SK-N-SH treated with all-trans-retinoic acid at 6 μM for 48 hours (cell line): ENCODE measurements at regions not wholly inside any gene's neighbourhood (a gene's known extent, or its start where the extent isn't known, plus 50 kb on each side); places are given as distances from the start of the nearest gene placed in this dataset.

Source experiments
- ATAC-seq: fragments of 200-7000 bp; cut with Tn5 transposase; 3 replicates; pipeline ENCODE4 v1.9.1; 2020; ENCODE audit warnings: mild to moderate bottlenecking, moderate library complexity
- ARNTL ChIP-seq: fragments of 450-650 bp; formaldehyde crosslinking; IDR thresholded peaks from 2 replicates; pipeline ENCODE4 v1.5.0; 2020; ENCODE audit warnings: low read depth, mild to moderate bottlenecking, moderate library complexity, borderline replicate concordance
- BACH2 ChIP-seq: fragments of 250-450 bp; sonication (Bioruptor Pico); IDR thresholded peaks from 2 replicates; pipeline ENCODE4 v1.9.0; 2021; ENCODE audit warnings: mild to moderate bottlenecking, borderline replicate concordance
- CSDC2 ChIP-seq: fragments of 250-450 bp; sonication (Bioruptor Pico); IDR thresholded peaks from 2 replicates; pipeline ENCODE4 v1.5.0; 2020; ENCODE audit warnings: mild to moderate bottlenecking, moderate library complexity
- ESRRG ChIP-seq: fragments of 250-450 bp; sonication (Bioruptor Pico); IDR thresholded peaks from 2 replicates; pipeline ENCODE4 v1.6.1; 2021; ENCODE audit warnings: mild to moderate bottlenecking
- GLIS3 ChIP-seq: fragments of 250-450 bp; sonication (Bioruptor Pico); IDR thresholded peaks from 2 replicates; pipeline ENCODE4 v1.5.0; 2020; ENCODE audit warnings: mild to moderate bottlenecking, moderate library complexity
- ISL1 ChIP-seq: fragments of 250-450 bp; sonication (Bioruptor Pico); IDR thresholded peaks from 2 replicates; pipeline ENCODE4 v2.1.2; 2022; ENCODE audit warnings: mild to moderate bottlenecking, moderate library complexity
- OSR1 ChIP-seq: fragments of 250-450 bp; sonication (Bioruptor Pico); IDR thresholded peaks from 2 replicates; pipeline ENCODE4 v1.8.0; 2022; ENCODE audit warnings: moderate library complexity, mild to moderate bottlenecking, inconsistent platforms
- PPARA ChIP-seq: fragments of 250-450 bp; sonication (Bioruptor Pico); IDR thresholded peaks from 2 replicates; pipeline ENCODE4 v1.5.0; 2020; ENCODE audit warnings: mild to moderate bottlenecking, borderline replicate concordance
- RARB ChIP-seq: fragments of 250-450 bp; sonication (Bioruptor Pico); IDR thresholded peaks from 2 replicates; pipeline ENCODE4 v1.8.0; 2021; ENCODE audit warnings: mild to moderate bottlenecking, moderate library complexity
- SNAI2 ChIP-seq: fragments of 250-450 bp; sonication (Bioruptor Pico); IDR thresholded peaks from 2 replicates; pipeline ENCODE4 v1.5.0; 2020; ENCODE audit warnings: mild to moderate bottlenecking, moderate library complexity
- TCF4 ChIP-seq: fragments of 250-450 bp; sonication (Bioruptor Pico); IDR thresholded peaks from 2 replicates; pipeline ENCODE4 v1.8.0; 2021; ENCODE audit warnings: mild to moderate bottlenecking, moderate library complexity, borderline replicate concordance
- TOX ChIP-seq: fragments of 250-450 bp; sonication (Bioruptor Pico); IDR thresholded peaks from 2 replicates; pipeline ENCODE4 v1.8.0; 2021; ENCODE audit warnings: mild to moderate bottlenecking, moderate library complexity, borderline replicate concordance
- ZC3H10 ChIP-seq: fragments of 250-450 bp; sonication (Bioruptor Pico); IDR thresholded peaks from 2 replicates; pipeline ENCODE4 v1.5.1; 2021; ENCODE audit warnings: mild to moderate bottlenecking, moderate library complexity
- ZFP3 ChIP-seq: fragments of 250-450 bp; sonication (Bioruptor Pico); IDR thresholded peaks from 2 replicates; pipeline ENCODE4 v1.5.0; 2020; ENCODE audit warnings: mild to moderate bottlenecking, moderate library complexity
- ZFP30 ChIP-seq: fragments of 450-650 bp; formaldehyde crosslinking; IDR thresholded peaks from 2 replicates; pipeline ENCODE4 v1.5.0; 2022; ENCODE audit warnings: mild to moderate bottlenecking, moderate library complexity
- ZNF565 ChIP-seq: fragments of 450-650 bp; formaldehyde crosslinking; conservative IDR thresholded peaks from 2 replicates; pipeline ENCODE4 v1.5.0; 2020; ENCODE audit warnings: low read depth, mild to moderate bottlenecking, moderate library complexity
- ZNF8 ChIP-seq: fragments of 450-650 bp; formaldehyde crosslinking; IDR thresholded peaks from 2 replicates; pipeline ENCODE4 v1.5.0; 2020; ENCODE audit warnings: mild to moderate bottlenecking, moderate library complexity
- TF ChIP-seq, protein P1 (sequence below): fragments of 250-450 bp; sonication (Bioruptor Pico); IDR thresholded peaks from 2 replicates; pipeline ENCODE4 v1.5.1; 2020; ENCODE audit warnings: low read depth, mild to moderate bottlenecking, moderate library complexity
- TF ChIP-seq, protein P2 (sequence below): fragments of 250-450 bp; sonication (Bioruptor Pico); IDR thresholded peaks from 2 replicates; pipeline ENCODE4 v1.8.0; 2020; ENCODE audit warnings: mild to moderate bottlenecking, moderate library complexity, borderline replicate concordance
- TF ChIP-seq, protein P3 (sequence below): fragments of 250-450 bp; sonication (Bioruptor Pico); IDR thresholded peaks from 2 replicates; pipeline ENCODE4 v1.5.0; 2020; ENCODE audit warnings: mild to moderate bottlenecking, moderate library complexity

DNA sequence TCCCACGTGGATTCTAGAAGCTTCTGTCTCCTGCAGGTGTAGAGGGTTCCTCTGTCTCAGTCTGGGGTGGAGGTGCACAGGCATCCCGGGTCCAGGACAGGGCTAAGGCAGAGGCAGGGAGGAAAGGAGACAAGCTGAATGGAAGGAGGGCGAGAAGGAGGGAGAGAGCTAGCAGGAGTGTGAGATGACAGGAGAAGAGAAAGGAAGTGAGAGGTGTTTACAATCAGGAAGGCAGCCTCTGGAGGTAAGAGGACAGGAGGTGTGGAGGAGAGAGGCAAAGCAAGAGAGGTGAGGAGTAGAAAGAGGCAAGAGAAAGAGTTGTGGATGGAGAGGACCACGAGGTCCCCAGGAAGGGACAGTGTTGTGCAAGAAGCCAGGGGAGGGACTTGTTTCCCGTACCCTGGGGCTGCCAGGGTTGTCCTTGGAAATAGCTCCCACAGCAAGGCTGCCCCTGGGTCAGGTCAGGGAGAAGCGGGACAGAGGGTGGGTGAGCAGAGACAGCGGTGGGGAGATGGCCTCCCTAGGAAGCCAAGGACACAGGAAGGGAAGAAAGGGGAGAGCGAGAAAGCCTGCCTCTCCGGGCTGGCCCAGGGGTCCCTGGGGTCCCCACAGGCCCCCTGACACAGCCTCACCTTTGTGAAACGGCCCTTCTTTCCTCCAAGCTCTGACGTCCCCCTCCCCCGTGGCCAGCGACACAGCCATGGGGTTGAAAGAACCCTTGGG, 136.9 kb downstream of the CYP26B1 start:
- no peak for ATAC-seq
- TF ChIP-seq TOX (CRISPR knock-in tag) (no peak), GLIS3 (no peak), ZFP3 (CRISPR knock-in tag) (no peak), RARB (CRISPR knock-in tag) (no peak), ISL1 (CRISPR knock-in tag) (no peak), ZNF565 (CRISPR knock-in tag) (no peak), ZNF8 (CRISPR knock-in tag) (no peak), ESRRG (CRISPR knock-in tag) (no peak), ZC3H10 (CRISPR knock-in tag) (no peak), BACH2 (CRISPR knock-in tag) (no peak), ZFP30 (CRISPR knock-in tag) (no peak), CSDC2 (CRISPR knock-in tag) (no peak), ARNTL (CRISPR knock-in tag) (no peak)
- TF ChIP-seq, protein P1, sequence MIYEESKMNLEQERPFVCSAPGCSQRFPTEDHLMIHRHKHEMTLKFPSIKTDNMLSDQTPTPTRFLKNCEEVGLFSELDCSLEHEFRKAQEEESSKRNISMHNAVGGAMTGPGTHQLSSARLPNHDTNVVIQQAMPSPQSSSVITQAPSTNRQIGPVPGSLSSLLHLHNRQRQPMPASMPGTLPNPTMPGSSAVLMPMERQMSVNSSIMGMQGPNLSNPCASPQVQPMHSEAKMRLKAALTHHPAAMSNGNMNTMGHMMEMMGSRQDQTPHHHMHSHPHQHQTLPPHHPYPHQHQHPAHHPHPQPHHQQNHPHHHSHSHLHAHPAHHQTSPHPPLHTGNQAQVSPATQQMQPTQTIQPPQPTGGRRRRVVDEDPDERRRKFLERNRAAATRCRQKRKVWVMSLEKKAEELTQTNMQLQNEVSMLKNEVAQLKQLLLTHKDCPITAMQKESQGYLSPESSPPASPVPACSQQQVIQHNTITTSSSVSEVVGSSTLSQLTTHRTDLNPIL: no peak
- TF ChIP-seq, protein P2, sequence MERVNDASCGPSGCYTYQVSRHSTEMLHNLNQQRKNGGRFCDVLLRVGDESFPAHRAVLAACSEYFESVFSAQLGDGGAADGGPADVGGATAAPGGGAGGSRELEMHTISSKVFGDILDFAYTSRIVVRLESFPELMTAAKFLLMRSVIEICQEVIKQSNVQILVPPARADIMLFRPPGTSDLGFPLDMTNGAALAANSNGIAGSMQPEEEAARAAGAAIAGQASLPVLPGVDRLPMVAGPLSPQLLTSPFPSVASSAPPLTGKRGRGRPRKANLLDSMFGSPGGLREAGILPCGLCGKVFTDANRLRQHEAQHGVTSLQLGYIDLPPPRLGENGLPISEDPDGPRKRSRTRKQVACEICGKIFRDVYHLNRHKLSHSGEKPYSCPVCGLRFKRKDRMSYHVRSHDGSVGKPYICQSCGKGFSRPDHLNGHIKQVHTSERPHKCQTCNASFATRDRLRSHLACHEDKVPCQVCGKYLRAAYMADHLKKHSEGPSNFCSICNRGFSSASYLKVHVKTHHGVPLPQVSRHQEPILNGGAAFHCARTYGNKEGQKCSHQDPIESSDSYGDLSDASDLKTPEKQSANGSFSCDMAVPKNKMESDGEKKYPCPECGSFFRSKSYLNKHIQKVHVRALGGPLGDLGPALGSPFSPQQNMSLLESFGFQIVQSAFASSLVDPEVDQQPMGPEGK (CRISPR knock-in tag): no peak
- TF ChIP-seq, protein P3, sequence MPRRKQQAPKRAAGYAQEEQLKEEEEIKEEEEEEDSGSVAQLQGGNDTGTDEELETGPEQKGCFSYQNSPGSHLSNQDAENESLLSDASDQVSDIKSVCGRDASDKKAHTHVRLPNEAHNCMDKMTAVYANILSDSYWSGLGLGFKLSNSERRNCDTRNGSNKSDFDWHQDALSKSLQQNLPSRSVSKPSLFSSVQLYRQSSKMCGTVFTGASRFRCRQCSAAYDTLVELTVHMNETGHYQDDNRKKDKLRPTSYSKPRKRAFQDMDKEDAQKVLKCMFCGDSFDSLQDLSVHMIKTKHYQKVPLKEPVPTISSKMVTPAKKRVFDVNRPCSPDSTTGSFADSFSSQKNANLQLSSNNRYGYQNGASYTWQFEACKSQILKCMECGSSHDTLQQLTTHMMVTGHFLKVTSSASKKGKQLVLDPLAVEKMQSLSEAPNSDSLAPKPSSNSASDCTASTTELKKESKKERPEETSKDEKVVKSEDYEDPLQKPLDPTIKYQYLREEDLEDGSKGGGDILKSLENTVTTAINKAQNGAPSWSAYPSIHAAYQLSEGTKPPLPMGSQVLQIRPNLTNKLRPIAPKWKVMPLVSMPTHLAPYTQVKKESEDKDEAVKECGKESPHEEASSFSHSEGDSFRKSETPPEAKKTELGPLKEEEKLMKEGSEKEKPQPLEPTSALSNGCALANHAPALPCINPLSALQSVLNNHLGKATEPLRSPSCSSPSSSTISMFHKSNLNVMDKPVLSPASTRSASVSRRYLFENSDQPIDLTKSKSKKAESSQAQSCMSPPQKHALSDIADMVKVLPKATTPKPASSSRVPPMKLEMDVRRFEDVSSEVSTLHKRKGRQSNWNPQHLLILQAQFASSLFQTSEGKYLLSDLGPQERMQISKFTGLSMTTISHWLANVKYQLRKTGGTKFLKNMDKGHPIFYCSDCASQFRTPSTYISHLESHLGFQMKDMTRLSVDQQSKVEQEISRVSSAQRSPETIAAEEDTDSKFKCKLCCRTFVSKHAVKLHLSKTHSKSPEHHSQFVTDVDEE (CRISPR knock-in tag): no peak

DNA sequence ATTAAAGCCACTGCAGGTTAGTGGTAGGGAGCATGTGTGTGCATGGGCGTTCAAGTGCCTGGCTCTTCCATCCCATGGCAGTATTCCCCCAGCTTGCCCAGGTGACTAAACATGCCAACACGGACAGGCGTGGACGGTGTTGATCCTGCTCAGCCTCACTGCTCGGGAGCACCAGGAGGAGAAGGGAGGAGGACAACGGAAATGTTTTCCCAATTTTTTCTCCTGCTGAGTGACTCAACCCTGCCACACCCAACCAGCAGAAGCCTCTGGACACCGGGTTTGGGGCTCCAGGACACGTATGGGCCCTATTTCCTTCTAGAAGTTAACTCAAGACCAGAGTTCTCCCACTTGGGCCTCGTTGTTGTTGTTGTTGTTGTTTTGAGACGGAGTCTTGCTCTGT, 139.1 kb downstream of the CYP26B1 start:
- TF ChIP-seq TCF4 (CRISPR knock-in tag): no peak
- TF ChIP-seq, protein P1: no peak
- no peak for TF ChIP-seq SNAI2
- TF ChIP-seq ISL1 (CRISPR knock-in tag): no peak
- no peak for TF ChIP-seq PPARA (CRISPR knock-in tag)
- TF ChIP-seq OSR1 (CRISPR knock-in tag): no peak
- no peak for TF ChIP-seq RARB (CRISPR knock-in tag)
- no peak for TF ChIP-seq TOX (CRISPR knock-in tag)
- no peak for TF ChIP-seq ZNF8 (CRISPR knock-in tag)
- TF ChIP-seq, protein P3 (CRISPR knock-in tag): no peak
- TF ChIP-seq ZNF565 (CRISPR knock-in tag): no peak
- TF ChIP-seq ZFP3 (CRISPR knock-in tag): no peak
- ATAC-seq: no peak
